SW 1271 (cell line): ENCODE measurements at regions not wholly inside any gene's neighbourhood (a gene's known extent, or its start where the extent isn't known, plus 50 kb on each side); places are given as distances from the start of the nearest gene placed in this dataset.
"Not testable (repeated sequence)": the region's sequence is repeated elsewhere in the genome, so short reads cannot be mapped to it uniquely, and the experiment has no call there.

Source experiments
- DNase-seq, 2 experiments: peaks; one replicate each; lab custom pipeline; 2025; lab: John Stamatoyannopoulos, UW

DNA sequence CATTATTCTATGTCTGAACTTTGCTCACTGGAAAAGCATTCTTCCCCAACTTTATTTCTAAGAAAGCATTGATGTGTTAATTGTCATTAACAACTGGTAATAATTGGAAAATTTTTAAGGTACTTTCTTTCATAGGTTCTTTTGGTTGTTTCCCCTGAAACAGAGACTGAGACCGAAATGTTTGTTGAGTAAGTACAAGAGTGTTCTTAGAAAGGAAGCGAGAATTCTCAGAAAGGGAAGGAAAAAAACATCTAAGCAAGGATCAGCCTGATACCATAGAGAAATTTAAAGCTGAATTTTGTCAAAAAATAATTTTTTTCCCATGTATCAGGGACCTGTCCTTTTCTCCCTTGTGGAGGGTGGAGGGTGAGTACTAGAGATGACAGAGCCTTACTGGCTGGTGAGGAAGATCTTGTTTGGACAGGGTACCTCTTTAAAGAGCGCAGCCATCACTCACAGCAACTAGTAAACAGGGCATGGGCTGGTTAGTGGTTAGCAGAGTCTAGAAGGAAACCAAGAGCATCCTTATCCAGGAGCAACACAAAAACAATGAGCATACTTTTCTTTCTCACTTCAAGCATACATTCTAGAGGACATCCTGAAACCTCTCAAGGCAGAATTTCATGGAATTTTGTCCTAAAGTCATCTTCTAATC is 898.5 kb downstream of the DNAH5 start:
- DNase-seq, result no peak

DNA sequence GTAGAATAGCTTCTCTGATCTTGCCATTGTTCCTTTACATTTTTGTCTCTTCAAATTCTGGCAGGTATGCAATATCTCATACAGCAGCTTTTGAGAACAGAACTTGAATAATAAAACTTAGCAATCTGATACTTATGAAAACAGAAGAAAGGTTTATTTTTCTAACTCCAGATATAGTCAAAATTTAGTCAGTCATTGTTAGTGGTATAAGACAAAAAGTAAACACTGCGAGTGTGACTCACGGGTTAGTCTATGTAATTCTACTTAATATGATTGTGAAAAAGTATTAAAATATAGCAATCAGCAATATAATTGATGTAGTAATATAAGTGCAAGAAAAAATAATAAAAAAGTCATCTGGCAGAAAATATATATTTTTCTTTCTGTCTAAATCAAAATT is 910.4 kb downstream of the DNAH5 start:
- DNase-seq, result no peak

DNA sequence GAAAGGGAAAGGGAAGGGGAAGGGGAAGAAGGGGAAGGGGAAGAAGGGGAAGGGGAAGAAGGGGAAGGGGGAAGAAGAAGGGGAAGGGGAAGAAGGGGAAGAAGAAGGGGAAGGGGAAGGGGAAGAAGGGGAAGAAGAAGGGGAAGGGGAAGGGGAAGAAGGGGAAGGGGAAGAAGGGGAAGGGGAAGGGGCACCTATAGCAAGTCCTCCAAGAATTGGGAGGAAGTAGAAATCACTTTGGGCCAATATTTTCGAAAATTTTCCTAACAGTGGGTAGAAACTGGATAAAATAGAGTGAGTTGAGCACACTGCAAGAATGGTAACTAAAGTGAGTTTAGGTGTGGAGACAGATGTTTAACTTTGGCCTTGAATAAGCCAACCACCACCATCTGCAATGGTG is 915.3 kb downstream of the DNAH5 start:
- no peak for DNase-seq

GRCh38 chr5:13027874-13028273 is 916.6 kb downstream of the DNAH5 start:
- DNase-seq, result no peak

DNA sequence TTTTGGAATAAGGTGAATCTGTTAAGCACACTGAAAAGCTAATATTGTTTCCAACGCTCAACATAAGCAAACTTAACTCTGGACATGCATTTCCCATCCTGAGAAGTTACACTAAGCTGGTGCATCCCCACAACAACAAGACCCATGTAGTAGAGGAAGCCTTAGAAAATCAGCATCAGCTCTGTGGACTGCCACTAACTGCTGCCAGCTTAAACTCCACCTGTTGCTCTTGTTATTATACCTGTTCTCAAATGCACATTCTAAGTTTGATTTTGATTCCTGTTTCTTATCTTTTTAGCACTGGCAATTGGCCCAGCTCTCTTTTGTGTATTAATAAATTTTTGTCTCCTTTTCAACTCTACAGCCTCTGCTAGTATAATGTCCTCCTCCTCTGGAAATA is 924.8 kb downstream of the DNAH5 start:
- no peak for DNase-seq

- DNase-seq, result no peak
These were observed 941.0 kb downstream of the DNAH5 start for GRCh38 chr5:13003457-13003856.

GRCh38 chr5:12999667-13000066 is 944.8 kb downstream of the DNAH5 start:
- no peak for DNase-seq

GRCh38 chr5:12985142-12985541 is 959.3 kb downstream of the DNAH5 start:
- DNase-seq, result no peak

DNA sequence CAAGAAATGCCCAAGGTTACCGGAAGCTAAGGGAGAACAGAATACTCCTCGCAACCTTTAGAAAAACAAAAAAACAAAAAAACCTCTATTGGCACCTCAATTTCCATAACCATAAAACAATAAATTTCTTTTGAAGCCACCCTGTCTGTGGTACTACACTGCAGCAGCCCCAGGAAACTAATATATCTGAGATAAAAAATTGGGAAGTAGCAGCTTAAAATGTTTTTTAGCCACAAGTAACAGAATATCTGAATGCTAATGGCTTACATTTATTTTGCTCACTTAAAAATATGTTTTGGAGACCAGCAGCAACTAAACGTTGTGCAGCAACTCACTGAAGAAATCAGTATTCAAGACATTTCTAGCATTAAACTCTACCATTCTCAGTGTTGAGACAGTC is 969.6 kb downstream of the DNAH5 start:
- no peak for DNase-seq

DNA sequence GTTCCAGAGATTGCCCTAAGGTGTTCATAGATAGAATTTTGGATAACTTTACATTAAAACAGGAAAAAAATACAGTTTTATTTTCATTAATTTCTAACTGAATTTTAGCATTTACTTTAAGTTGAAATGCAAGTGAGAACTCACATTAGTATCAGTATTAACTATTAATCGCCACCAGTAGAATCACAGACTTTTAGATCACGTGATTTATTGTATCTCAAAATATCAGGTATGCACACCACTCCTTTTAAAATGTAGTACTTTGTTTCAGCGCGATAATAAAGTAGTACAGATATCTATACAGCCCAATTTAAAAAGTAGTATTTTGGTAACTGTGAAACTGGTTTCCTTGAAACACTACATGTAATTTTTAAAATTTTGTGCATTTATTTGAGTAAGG is 978.7 kb downstream of the DNAH5 start:
- no peak for DNase-seq

- no peak for DNase-seq
These were observed 984.8 kb downstream of the DNAH5 start for GRCh38 chr5:12959713-12960112.

GRCh38 chr5:12952409-12952808 is 992.1 kb downstream of the DNAH5 start:
- DNase-seq, result no peak

DNA sequence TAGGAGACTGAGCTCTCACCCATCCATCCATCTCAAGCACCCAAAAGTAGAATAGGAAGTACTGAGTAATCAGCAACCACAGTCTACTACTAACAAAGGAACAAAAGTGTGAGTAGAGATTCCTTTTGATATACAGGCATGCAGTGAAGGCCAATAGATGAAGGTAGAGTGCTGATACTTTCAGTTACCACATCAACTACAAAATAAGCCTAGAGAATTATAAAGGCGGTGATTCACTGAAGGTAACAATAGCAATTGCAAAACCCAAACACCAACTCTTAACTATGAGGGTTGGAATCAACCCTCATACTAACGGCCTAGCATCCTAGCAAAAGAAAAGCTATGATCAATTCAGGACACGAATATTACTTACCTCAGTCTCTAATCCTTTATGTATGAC is 992.6 kb downstream of the DNAH5 start:
- DNase-seq, result no peak

DNA sequence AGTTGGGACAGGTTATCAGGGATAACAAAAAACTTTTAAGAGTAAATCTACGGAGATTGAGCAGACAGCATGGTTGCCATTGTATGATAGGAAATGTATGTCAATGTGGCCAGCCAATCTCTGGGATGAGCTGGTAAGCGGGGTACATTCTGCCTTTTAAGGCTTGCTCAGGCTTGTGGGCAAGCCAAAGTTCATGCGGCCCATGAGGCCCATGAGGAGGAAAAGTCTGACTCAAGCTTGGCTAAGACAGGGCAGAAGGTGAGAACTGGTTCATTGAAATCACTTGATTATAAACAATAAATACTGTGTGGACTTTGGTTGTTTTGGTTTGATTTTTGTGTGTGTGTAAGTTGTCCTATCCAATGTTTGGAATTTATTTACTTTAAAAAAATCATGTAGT is 997.1 kb downstream of the DNAH5 start:
- no peak for DNase-seq

GRCh38 chr5:12945477-12945876 is 999.0 kb downstream of the DNAH5 start:
- DNase-seq, result not testable (repeated sequence)

- DNase-seq, result no peak
These were observed 1008.3 kb downstream of the DNAH5 start for GRCh38 chr5:12936221-12936620.

GRCh38 chr5:12934722-12935121 is 1009.8 kb downstream of the DNAH5 start:
- DNase-seq, result no peak

- DNase-seq, result no peak
These were observed 1016.3 kb upstream of the CTNND2 start for GRCh38 chr5:12920527-12920926.

DNA sequence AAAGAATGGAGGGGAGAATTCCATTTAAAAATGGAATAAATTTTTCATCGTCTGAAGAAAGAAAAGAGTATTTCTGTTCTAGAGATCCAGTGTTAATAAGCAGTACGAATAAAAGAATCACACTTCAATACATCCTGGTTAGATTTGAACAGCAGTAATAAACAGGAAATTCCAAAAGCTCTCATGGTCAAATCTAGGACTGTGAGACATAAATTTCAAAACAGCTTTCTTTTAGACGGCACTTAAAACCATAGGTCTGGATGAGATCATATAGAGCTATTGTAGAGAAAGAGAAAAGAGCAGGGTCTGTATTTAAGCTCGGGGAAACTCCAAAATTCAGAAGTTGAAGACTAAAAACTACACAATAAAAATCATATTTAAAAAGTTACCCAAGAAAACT is 1006.9 kb upstream of the CTNND2 start:
- DNase-seq, result no peak

DNA sequence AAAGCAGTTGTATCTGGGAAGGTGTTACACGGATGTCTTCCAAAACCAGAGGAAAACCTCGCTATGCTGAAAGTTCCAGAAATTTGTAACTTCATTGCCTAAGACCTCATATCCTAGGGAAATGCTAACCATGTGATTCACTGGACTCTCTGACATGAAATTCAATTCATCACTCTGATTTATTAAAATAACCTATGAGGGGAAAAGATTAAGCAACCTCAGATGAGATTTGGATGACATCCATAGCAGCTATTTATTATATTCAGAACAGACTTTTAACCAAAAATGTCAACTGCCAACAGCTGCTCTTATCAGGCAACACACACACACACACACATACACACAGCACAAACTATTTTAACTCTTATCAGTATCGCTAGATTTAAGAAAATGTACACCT is 1006.4 kb upstream of the CTNND2 start:
- DNase-seq, result no peak

- DNase-seq, result no peak
These were observed 998.4 kb upstream of the CTNND2 start for GRCh38 chr5:12902611-12903010.

GRCh38 chr5:12901696-12902095 is 997.5 kb upstream of the CTNND2 start:
- no peak for DNase-seq

- DNase-seq, result no peak
These were observed 991.8 kb upstream of the CTNND2 start for GRCh38 chr5:12896086-12896485.

GRCh38 chr5:12885018-12885417 is 980.8 kb upstream of the CTNND2 start:
- no peak for DNase-seq

GRCh38 chr5:12883395-12883794 is 979.1 kb upstream of the CTNND2 start:
- DNase-seq, result no peak
